ENCODE measurements at regions not wholly inside any gene's neighbourhood (a gene's known extent, or its start where the extent isn't known, plus 50 kb on each side); places are given as distances from the start of the nearest gene placed in this dataset.

- TF ChIP-seq, protein P1, sequence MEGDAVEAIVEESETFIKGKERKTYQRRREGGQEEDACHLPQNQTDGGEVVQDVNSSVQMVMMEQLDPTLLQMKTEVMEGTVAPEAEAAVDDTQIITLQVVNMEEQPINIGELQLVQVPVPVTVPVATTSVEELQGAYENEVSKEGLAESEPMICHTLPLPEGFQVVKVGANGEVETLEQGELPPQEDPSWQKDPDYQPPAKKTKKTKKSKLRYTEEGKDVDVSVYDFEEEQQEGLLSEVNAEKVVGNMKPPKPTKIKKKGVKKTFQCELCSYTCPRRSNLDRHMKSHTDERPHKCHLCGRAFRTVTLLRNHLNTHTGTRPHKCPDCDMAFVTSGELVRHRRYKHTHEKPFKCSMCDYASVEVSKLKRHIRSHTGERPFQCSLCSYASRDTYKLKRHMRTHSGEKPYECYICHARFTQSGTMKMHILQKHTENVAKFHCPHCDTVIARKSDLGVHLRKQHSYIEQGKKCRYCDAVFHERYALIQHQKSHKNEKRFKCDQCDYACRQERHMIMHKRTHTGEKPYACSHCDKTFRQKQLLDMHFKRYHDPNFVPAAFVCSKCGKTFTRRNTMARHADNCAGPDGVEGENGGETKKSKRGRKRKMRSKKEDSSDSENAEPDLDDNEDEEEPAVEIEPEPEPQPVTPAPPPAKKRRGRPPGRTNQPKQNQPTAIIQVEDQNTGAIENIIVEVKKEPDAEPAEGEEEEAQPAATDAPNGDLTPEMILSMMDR (IDR thresholded peaks at IDR 0.05), result no peak
- TF ChIP-seq POLR2A (IDR thresholded peaks at IDR 0.05), result no peak
These were observed 96.3 kb upstream of the TANK start for GRCh38 chr2:161063946-161064306.

Measured in esophagus squamous epithelium (tissue), 4 donors.